ENCODE measurements at regions not wholly inside any gene's neighbourhood (a gene's known extent, or its start where the extent isn't known, plus 50 kb on each side); places are given as distances from the start of the nearest gene placed in this dataset.

DNA sequence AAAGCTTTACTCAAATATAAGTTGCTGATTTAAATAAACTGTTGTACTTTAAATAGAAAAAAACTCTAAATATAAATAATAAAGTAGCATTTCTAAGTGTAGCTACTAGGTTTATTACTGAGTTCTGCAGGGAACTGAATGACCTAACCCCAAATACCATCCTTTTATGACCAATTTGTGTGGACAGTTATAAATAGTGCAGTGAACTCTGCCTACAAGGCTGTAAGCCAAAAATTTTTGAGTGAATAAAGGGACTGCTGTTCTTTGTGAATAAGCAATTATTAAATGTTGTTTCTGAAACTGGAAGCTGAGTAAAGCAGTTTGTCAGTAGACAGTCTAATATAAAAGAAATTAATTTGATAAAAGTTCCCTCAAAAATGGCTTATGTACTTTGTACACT lies 90.8 kb upstream of the ELOVL5 start:
- no peak overlapping the region for H3K4me3 ChIP-seq
- DNase-seq = no peak

GRCh38 chr6:53437557-53438202 lies 88.9 kb upstream of the ELOVL5 start:
- Histone ChIP-seq H3K36me3 (no peaks in the 10 kb centered on the region), H3K4me1 (ENCODE audit: insufficient read depth) (no peaks in the 10 kb centered on the region), H3K4me3 (no peak overlapping the region), H3K27ac (no peak overlapping the region), H3K9me3 (no peaks in the 10 kb centered on the region), H3K27me3 (no peaks in the 10 kb centered on the region)
- intact Hi-C loops (cut with DNase I) = no loop called here
- DNase-seq = peak in 1 of 5 donors; percentile 29
- TF ChIP-seq POLR2A (IDR thresholded peaks at IDR 0.05) = no peak
- WGBS, 3 donors = 54 to 68% (median 56%) methylated on average over 5 of the region's 5 CpGs

More for the DNA sequence above, 90.8 kb upstream of the ELOVL5 start:
- Histone ChIP-seq H3K36me3 (no peaks in the 10 kb centered on the region), H3K27ac (no peak overlapping the region), H3K9me3 (no peaks in the 10 kb centered on the region), H3K27me3 (no peaks in the 10 kb centered on the region), H3K4me1 (ENCODE audit: insufficient read depth) (no peaks in the 10 kb centered on the region)
- TF ChIP-seq EP300 (IDR thresholded peaks at IDR 0.05) (no peak), POLR2A (IDR thresholded peaks at IDR 0.05) (no peak), CTCF (IDR thresholded peaks at IDR 0.05) (no peak)
- intact Hi-C loops (cut with DNase I) = no loop called here

DNA sequence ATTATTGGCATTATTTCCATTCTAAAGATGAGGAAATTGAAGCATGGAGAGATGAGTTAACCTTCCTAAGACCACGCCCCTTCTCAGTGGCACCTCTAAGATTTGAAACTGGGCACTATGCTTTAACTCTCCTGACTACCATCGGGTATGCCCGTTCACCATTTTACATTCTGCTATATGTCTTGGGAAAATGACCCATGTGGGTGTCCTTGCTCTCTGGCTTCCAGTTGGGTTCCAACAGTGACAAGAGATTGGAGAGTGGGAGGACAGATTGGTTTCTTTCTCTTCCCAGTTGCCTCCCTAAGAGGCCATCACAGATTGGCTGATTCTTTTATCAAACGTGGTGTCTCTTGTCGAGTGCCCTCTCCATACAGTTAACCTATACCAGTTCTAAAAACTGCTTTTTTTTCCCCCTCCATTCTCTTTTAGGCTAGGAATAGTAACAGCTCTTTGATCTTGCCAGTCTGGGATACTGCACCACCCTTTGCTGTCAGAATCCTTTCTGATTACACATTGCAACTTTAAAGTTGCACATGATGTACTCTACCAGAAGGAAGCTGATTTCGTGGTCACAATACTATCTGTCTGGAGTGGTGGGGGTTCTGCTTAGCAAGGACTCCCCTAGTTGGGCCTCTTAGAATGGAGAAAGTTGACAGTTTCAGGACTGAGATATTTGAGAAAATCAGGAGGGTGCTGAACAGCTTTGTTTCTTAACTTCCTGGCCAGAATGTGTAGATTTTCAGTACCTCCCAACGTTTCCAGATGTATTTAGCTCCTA lies 88.0 kb upstream of the ELOVL5 start:
- Histone ChIP-seq H3K9me3 (no peaks in the 10 kb centered on the region), H3K4me1 (ENCODE audit: insufficient read depth) (no peaks in the 10 kb centered on the region), H3K36me3 (no peaks in the 10 kb centered on the region), H3K4me3 (no peak overlapping the region), H3K27me3 (no peaks in the 10 kb centered on the region), H3K27ac (no peak overlapping the region)
- intact Hi-C loops (cut with DNase I) = no loop called here
- WGBS, 3 donors = 62 to 67% (median 65%) methylated on average over 7 of the region's 7 CpGs
- DNase-seq = no peak
- no peak for TF ChIP-seq POLR2A (IDR thresholded peaks at IDR 0.05)
- TF ChIP-seq CTCF (IDR thresholded peaks at IDR 0.05) = no peak
- TF ChIP-seq EP300 (IDR thresholded peaks at IDR 0.05) = no peak

- no peaks in the 10 kb centered on the region for H3K9me3 ChIP-seq
- intact Hi-C loops (cut with DNase I) = no loop called here
- H3K27ac ChIP-seq = no peak overlapping the region
- no peak for TF ChIP-seq CTCF (IDR thresholded peaks at IDR 0.05)
- no peak for TF ChIP-seq POLR2A (IDR thresholded peaks at IDR 0.05)
- TF ChIP-seq EP300 (IDR thresholded peaks at IDR 0.05) = no peak
- WGBS, 3 donors = 74 to 87% (median 76%) methylated on average over 2 of the region's 2 CpGs
- H3K36me3 ChIP-seq = no peaks in the 10 kb centered on the region
- H3K27me3 ChIP-seq = no peaks in the 10 kb centered on the region
- H3K4me3 ChIP-seq = no peak overlapping the region
- DNase-seq = no peak
- no peaks in the 10 kb centered on the region for H3K4me1 ChIP-seq (ENCODE audit: insufficient read depth)
Measured at GRCh38 chr6:53433951-53434285, 85.2 kb upstream of the ELOVL5 start.

DNA sequence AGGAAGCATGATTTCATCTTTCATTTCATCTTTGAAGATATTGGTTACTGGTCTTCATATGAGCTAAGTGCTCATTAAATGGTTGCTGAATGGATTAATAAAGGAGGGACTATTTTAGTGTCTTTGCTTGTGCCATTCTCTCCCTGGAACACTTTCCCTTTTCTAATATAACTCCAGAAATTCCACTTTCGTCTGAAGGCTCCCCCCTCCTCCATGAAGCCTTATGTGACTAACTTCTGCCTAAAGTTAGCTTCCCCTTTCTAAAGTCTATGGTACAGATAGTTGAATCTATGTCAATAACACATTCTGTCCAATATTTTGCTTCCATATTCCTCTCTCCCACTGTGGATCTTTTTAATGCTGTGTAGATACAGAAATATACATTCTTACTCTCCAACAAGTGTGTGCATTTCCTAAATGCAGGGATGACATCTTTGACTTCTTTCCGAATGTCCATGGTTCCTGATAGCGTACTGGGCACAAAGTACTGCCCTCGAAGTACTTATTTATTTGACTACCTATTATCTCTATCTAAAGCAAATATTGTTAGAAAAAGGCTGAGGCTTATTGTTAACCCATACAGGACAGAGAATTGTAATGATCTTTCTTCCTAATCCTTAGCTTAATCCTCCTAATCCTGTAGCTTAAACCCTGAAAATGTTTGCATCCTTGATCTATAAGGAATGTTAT lies 84.7 kb upstream of the ELOVL5 start:
- no peaks in the 10 kb centered on the region for H3K36me3 ChIP-seq
- H3K9me3 ChIP-seq = no peaks in the 10 kb centered on the region
- DNase-seq = no peak
- intact Hi-C loops (cut with DNase I) = no loop called here
- H3K4me3 ChIP-seq = no peak overlapping the region
- no peaks in the 10 kb centered on the region for H3K4me1 ChIP-seq (ENCODE audit: insufficient read depth)
- no peak overlapping the region for H3K27ac ChIP-seq
- 47 to 67% (median 56%) methylated on average over 4 of the region's 4 CpGs for WGBS, 3 donors
- TF ChIP-seq EP300 (IDR thresholded peaks at IDR 0.05) = no peak
- no peak for TF ChIP-seq POLR2A (IDR thresholded peaks at IDR 0.05)
- TF ChIP-seq CTCF (IDR thresholded peaks at IDR 0.05) = no peak
- no peaks in the 10 kb centered on the region for H3K27me3 ChIP-seq
